Parathyroid adenoma (tissue), 2 donors: ENCODE measurements at regions not wholly inside any gene's neighbourhood (a gene's known extent, or its start where the extent isn't known, plus 50 kb on each side); places are given as distances from the start of the nearest gene placed in this dataset.

Source experiments
- H2AFZ ChIP-seq: fragments of 300-600 bp; sonication (generic); one replicate; pipeline ENCODE4 v1.7.0; 2017; ENCODE audit warnings: antibody characterized with exemption, mild to moderate bottlenecking
- H3K27ac ChIP-seq: fragments of 300-600 bp; sonication (generic); one replicate; pipeline ENCODE4 v1.7.0; 2017
- H3K27me3 ChIP-seq: fragments of 300-600 bp; sonication (generic); one replicate; pipeline ENCODE4 v1.7.0; 2017; ENCODE audit warnings: low read length; ENCODE audit not compliant: control insufficient read depth, insufficient read depth
- H3K36me3 ChIP-seq: fragments of 300-600 bp; sonication (generic); one replicate; pipeline ENCODE4 v1.7.0; 2017; ENCODE audit warnings: low read length; ENCODE audit not compliant: control insufficient read depth, insufficient read depth
- H3K4me1 ChIP-seq: fragments of 300-600 bp; sonication (generic); one replicate; pipeline ENCODE4 v1.7.0; 2017; ENCODE audit warnings: control low read depth
- H3K4me2 ChIP-seq: fragments of 300-600 bp; sonication (generic); one replicate; pipeline ENCODE4 v1.7.0; 2017; ENCODE audit warnings: low read length
- H3K4me3 ChIP-seq: fragments of 300-600 bp; sonication (generic); one replicate; pipeline ENCODE4 v1.7.0; 2017; ENCODE audit warnings: low read depth, low read length
- H3K79me2 ChIP-seq: fragments of 300-600 bp; sonication (generic); one replicate; pipeline ENCODE4 v1.7.0; 2017; ENCODE audit warnings: control low read depth
- H3K9ac ChIP-seq: fragments of 300-600 bp; sonication (generic); one replicate; pipeline ENCODE4 v1.7.0; 2017; ENCODE audit warnings: mild to moderate bottlenecking
- H3K9me3 ChIP-seq: fragments of 300-600 bp; sonication (generic); one replicate; pipeline ENCODE4 v1.7.0; 2017; ENCODE audit warnings: low read length; ENCODE audit not compliant: control insufficient read depth
- TF ChIP-seq, protein P1 (sequence below): fragments of 300-600 bp; sonication (generic); IDR thresholded peaks from one replicate; pipeline ENCODE4 v1.7.0; 2017; ENCODE audit warnings: antibody characterized with exemption, mild to moderate bottlenecking
- donor health status: primary hyperparathyroidism.

DNA sequence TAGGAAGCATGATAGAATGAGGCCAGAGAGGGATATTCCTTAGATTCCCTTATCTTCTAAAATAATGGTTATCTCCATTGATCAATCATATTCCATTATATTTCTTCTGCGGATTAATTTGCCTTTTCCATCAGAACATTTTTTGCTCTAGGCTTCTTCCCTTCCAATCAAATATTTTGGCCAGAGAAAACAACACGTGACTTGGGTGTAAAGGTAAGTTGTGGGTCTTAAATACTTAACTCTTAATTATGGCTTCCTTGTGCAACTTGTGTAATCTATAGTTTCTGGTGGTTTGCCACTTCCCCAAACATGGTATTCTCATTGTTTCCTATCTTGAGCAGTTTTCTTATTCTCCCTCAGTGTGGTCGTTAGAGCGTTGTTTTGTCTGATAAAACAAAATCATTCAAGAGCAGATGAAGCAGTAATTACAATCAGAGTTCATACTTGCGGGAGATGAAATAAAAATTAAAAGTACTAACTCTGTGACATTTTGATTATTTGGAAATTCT lies 889.3 kb downstream of the MAT2B start:
- Histone ChIP-seq H3K27me3 (no peaks in the 10 kb centered on the region), H3K27ac (no peak overlapping the region), H3K4me2 (no peak overlapping the region), H3K9me3 (no peaks in the 10 kb centered on the region), H3K79me2 (no peaks in the 10 kb centered on the region), H2AFZ (no peak overlapping the region), H3K36me3 (no peaks in the 10 kb centered on the region), H3K9ac (no peak overlapping the region), H3K4me3 (no peak overlapping the region), H3K4me1 (no peaks in the 10 kb centered on the region)
- TF ChIP-seq, protein P1, sequence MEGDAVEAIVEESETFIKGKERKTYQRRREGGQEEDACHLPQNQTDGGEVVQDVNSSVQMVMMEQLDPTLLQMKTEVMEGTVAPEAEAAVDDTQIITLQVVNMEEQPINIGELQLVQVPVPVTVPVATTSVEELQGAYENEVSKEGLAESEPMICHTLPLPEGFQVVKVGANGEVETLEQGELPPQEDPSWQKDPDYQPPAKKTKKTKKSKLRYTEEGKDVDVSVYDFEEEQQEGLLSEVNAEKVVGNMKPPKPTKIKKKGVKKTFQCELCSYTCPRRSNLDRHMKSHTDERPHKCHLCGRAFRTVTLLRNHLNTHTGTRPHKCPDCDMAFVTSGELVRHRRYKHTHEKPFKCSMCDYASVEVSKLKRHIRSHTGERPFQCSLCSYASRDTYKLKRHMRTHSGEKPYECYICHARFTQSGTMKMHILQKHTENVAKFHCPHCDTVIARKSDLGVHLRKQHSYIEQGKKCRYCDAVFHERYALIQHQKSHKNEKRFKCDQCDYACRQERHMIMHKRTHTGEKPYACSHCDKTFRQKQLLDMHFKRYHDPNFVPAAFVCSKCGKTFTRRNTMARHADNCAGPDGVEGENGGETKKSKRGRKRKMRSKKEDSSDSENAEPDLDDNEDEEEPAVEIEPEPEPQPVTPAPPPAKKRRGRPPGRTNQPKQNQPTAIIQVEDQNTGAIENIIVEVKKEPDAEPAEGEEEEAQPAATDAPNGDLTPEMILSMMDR, result no peak

DNA sequence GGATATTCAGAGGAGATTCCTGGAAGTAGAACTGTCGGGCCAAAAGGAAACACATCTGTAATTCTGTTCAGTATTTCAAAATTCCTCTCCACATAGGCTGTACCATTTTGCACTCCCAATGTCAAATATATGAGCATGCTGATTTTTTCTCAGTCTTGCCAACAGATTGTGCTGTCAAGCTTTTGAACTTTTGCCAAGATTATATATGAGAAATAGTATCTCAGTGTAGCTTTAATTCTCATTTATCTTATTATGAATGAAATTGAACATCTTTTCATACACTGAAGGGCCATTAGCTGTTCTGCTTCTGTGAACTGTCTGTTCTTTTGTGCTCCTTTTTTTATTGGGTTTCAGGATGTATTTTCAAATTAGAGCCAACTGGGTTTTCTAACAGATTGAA lies 907.1 kb downstream of the MAT2B start:
- H3K9ac ChIP-seq, result no peak overlapping the region
- H3K27ac ChIP-seq, result no peak overlapping the region
- H2AFZ ChIP-seq, result no peak overlapping the region
- H3K4me3 ChIP-seq, result no peak overlapping the region
- H3K27me3 ChIP-seq, result no peaks in the 10 kb centered on the region
- no peaks in the 10 kb centered on the region for H3K9me3 ChIP-seq
- no peaks in the 10 kb centered on the region for H3K4me1 ChIP-seq
- TF ChIP-seq, protein P1, result no peak
- no peaks in the 10 kb centered on the region for H3K36me3 ChIP-seq
- no peaks in the 10 kb centered on the region for H3K79me2 ChIP-seq
- H3K4me2 ChIP-seq, result no peak overlapping the region

- no peaks in the 10 kb centered on the region for H3K27me3 ChIP-seq
- no peak overlapping the region for H3K4me2 ChIP-seq
- no peak overlapping the region for H3K9ac ChIP-seq
- H3K36me3 ChIP-seq, result no peaks in the 10 kb centered on the region
- H3K9me3 ChIP-seq, result no peaks in the 10 kb centered on the region
- no peaks in the 10 kb centered on the region for H3K4me1 ChIP-seq
- H3K4me3 ChIP-seq, result no peak overlapping the region
- H3K79me2 ChIP-seq, result no peaks in the 10 kb centered on the region
- TF ChIP-seq, protein P1, result no peak
- H3K27ac ChIP-seq, result no peak overlapping the region
- no peak overlapping the region for H2AFZ ChIP-seq
These were observed 914.7 kb downstream of the MAT2B start for GRCh38 chr5:164420161-164420560.

GRCh38 chr5:164422400-164422799 lies 917.0 kb downstream of the MAT2B start:
- Histone ChIP-seq H3K27ac (no peak overlapping the region), H3K79me2 (no peaks in the 10 kb centered on the region), H3K27me3 (no peaks in the 10 kb centered on the region), H3K4me2 (no peak overlapping the region), H3K4me3 (no peak overlapping the region), H2AFZ (no peak overlapping the region), H3K9ac (no peak overlapping the region), H3K4me1 (no peaks in the 10 kb centered on the region), H3K36me3 (no peaks in the 10 kb centered on the region), H3K9me3 (no peaks in the 10 kb centered on the region)
- TF ChIP-seq, protein P1, result no peak

GRCh38 chr5:164431634-164432304 lies 926.4 kb downstream of the MAT2B start:
- H3K27me3 ChIP-seq, result no peaks in the 10 kb centered on the region
- no peaks in the 10 kb centered on the region for H3K36me3 ChIP-seq
- H2AFZ ChIP-seq, result no peak overlapping the region
- no peaks in the 10 kb centered on the region for H3K79me2 ChIP-seq
- no peak overlapping the region for H3K4me2 ChIP-seq
- H3K4me3 ChIP-seq, result no peak overlapping the region
- H3K27ac ChIP-seq, result no peak overlapping the region
- H3K9me3 ChIP-seq, result no peaks in the 10 kb centered on the region
- TF ChIP-seq, protein P1, result no peak
- H3K9ac ChIP-seq, result no peak overlapping the region
- no peaks in the 10 kb centered on the region for H3K4me1 ChIP-seq
